HG02885 (cell line): ENCODE measurements at regions not wholly inside any gene's neighbourhood (a gene's known extent, or its start where the extent isn't known, plus 50 kb on each side); places are given as distances from the start of the nearest gene placed in this dataset.
"Not testable (repeated sequence)": the region's sequence is repeated elsewhere in the genome, so short reads cannot be mapped to it uniquely, and the experiment has no call there.

Source experiments
- ATAC-seq: cut with Tn5 transposase; IDR thresholded peaks from one replicate; pipeline ENCODE4 v1.9.1; 2021; ENCODE audit warnings: mild to moderate bottlenecking; ENCODE audit not compliant: unreplicated experiment, poor library complexity

- ATAC-seq = not testable (repeated sequence)
These were observed 151.7 kb downstream of the VSIG4 start for GRCh38 chrX:65888150-65888549.

DNA sequence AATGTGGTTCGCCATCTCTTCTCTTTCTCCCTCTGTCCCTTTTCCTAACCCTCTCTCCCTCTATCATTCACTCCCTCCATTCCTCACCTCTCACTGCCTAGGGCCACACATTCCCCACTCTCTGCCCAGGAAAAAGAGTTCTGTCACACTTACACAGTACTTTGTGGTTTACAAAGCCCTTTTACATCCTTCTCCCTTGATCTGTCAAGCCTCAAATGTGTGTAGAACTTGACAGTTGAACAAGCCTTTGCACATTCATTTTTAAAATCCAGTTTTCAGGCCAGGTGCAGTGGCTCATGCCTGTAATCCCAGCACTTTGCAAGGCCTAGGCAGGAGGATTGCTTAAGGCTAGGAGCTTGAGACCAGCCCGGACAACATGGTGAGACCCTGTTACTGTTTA is 156.3 kb downstream of the VSIG4 start:
- ATAC-seq = no peak

DNA sequence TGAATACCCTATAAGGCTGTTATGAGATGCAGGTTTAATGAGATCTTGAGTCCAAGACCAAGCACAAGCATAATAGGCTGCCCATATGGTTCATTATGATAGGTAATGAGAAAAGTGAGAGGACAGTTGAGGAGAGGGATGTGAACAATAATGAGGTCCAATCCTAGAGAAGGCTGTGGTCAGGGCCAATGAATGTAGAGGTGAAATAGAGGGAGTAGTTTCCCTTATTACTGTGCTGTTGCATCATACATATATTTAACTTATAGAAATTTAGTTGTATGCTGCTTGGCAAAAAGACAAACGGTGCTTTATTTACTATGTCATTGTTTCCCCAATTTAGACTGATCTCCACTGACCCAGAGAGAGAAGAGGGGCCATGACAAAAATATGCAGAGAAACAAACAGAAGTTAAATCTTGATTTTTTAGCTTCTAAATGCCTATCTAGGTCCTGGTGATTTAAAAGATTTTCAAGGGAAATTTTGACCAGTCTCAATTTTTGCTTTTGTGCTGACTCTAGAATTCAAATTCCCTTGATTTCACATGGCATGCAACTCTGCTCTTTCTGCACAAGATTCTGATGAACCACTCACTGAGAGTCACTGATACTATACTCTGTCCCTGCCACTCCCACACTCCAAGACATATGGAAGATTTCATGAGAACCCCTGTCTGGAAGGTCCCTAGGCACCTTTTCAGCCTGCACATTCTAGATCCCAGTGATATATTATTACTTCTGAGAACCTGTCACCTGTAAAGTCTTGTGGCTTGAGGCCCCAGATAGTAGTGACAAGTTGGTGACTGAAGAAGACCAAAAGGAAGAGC is 159.7 kb downstream of the VSIG4 start:
- ATAC-seq = no peak

GRCh38 chrX:65878456-65878855 is 161.4 kb downstream of the VSIG4 start:
- ATAC-seq = no peak

GRCh38 chrX:65877953-65878352 is 161.9 kb downstream of the VSIG4 start:
- ATAC-seq = no peak

DNA sequence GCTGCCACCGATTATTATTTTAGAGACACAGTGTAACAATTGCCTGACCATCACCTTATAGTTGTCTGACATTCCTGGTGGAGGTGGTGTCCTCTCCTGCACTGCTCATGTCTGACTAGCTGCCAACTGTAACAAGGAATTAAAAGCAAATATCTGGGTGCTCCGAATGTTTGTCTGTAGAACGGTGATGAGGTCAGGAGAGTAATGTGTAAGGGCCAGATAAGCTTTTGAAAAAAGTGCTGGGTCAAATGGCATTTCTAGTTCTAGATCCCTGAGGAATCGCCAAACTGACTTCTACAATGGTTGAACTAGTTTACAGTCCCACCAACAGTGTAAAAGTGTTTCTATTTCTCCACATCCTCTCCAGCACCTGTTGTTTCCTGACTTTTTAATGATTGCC is 164.3 kb downstream of the VSIG4 start:
- ATAC-seq = not testable (repeated sequence)

DNA sequence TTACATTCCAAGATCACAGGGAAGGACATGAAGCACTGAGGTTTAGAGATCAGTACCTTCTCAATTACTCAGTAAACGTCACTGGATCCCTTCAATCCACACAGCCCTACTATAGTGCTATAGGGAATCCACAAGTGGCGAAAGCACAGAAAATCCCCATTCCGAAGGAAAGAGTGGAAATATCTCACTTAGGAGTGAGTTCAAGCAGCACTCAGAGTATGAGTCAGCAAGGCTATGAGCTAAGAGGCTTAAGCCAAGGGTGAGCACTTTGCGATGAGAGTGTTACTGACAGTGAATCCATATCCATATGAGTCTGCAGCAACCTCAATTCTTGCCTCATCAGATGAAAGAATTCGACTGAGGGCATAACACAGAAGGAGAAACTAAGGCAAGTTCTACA is 165.1 kb downstream of the VSIG4 start:
- no peak for ATAC-seq

DNA sequence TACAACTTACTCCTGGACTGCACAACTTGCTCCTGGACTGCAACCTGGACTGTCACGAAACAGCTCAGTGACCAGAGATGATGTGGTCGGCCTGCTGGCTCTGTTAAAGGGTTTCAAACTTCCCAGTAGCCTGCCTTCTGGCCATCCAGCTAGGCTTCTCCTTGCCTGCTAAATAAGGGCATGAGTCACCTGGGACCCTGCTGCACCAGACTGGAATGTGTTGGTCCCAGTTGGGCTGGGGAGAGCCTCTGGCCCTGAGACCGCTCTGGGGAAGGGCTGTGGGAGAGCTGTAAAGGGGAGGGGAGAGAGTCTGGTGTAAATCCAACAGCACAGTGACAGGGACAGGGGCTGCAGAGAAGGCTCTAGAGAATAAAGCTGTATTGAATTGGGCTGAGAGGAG is 165.8 kb downstream of the VSIG4 start:
- no peak for ATAC-seq

DNA sequence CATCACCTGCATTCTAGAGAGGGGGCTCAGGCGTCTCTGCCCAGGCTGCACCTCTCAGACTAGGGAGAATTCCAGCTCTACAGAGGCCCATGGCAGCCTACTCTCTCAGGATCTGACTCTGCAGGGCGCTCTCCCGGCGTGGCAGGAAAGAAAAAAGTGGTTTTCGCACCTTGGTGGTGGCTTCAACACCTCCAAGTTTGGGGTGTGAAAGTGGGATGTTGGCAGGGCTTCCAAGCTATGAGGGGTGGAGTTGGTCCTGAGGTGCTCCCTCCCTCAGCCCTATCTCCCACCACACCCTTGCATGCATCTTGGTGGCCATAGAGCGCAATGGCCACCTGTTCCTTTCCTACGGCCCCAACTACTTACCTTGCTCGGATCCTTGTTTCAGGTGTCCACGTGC is 166.5 kb downstream of the VSIG4 start:
- no peak for ATAC-seq

- ATAC-seq = peak; percentile 78
These were observed 168.1 kb downstream of the VSIG4 start for GRCh38 chrX:65871671-65872311.

- ATAC-seq = not testable (repeated sequence)
These were observed 169.3 kb downstream of the VSIG4 start for GRCh38 chrX:65870544-65870943.

- no peak for ATAC-seq
These were observed 173.1 kb downstream of the VSIG4 start for GRCh38 chrX:65866773-65867172.

GRCh38 chrX:65866146-65866545 is 173.7 kb downstream of the VSIG4 start:
- ATAC-seq = peak; percentile 75

DNA sequence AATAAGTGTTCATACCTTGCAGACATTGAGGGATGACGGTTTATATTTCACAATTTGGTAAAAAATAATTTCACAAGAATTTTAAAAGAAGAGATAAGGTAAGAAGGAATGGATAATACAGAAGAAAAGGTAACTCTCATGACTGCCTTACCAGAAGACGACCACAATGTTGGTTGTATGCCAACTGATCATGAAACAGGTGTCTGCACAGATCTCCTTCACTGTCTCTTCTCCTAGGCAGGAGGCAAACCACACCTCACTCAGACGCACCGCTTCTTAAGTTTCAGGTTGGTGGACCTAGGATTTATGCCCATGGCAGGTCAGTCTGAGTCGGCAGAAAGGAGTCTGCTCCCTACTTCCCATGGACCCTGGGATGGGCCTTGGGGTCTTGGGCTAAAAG is 177.2 kb downstream of the VSIG4 start:
- no peak for ATAC-seq

GRCh38 chrX:65859299-65859698 is 180.6 kb downstream of the VSIG4 start:
- ATAC-seq = no peak

GRCh38 chrX:65854437-65854836 is 185.4 kb downstream of the VSIG4 start:
- not testable (repeated sequence) for ATAC-seq

GRCh38 chrX:65851306-65851705 is 183.9 kb downstream of the MSN start:
- not testable (repeated sequence) for ATAC-seq

GRCh38 chrX:65850821-65851220 is 183.4 kb downstream of the MSN start:
- not testable (repeated sequence) for ATAC-seq

GRCh38 chrX:65846974-65847373 is 179.5 kb downstream of the MSN start:
- no peak for ATAC-seq

GRCh38 chrX:65841263-65841662 is 173.8 kb downstream of the MSN start:
- ATAC-seq = no peak

DNA sequence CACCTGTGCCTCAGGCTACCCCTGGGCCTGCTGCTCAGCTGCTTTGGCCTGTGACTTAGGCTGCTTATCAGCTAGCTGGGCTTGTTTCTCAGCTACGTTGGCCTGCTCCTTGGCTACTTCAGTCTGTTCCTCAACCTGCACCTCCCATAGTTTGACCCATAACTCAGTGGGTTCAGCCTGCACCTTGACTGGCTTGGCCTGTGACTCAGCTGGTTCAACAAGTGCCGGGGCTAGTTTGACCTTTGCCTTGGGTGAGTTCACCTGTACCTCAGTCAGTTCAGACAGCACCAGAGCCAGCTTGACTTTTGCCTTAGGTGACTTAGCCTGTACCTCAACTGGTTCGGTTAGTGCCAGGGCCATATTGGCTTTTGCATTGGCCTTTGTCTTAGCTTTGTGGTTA is 171.2 kb downstream of the MSN start:
- no peak for ATAC-seq
